ENCODE measurements at regions not wholly inside any gene's neighbourhood (a gene's known extent, or its start where the extent isn't known, plus 50 kb on each side); places are given as distances from the start of the nearest gene placed in this dataset.

- H4K20me1 ChIP-seq (ENCODE audit: control insufficient read depth, insufficient read depth) = no peaks in the 10 kb centered on the region
- CTCF ChIA-PET = no interaction called here
- RAD21 ChIA-PET (ENCODE audit: unreplicated experiment) = no interaction called here
- DNase-seq (ENCODE audit: low read depth, low spot score) (no peak), FAIRE-seq (no peak), ATAC-seq (no peak)
- in situ Hi-C loops (cut with MboI) = no loop called here
- no peak overlapping the region for H3K4me2 ChIP-seq (ENCODE audit: control insufficient read depth, insufficient read depth)
- H3K79me2 ChIP-seq (ENCODE audit: control insufficient read depth, insufficient read depth, low read length) = no peaks in the 10 kb centered on the region
- WGBS (ENCODE audit: insufficient coverage, insufficient replicate concordance, low lambda C conversion rate, missing lambda C conversion rate) = 48% methylated on average over 3 of the region's 3 CpGs
- H3K9ac ChIP-seq (ENCODE audit: control insufficient read depth, insufficient read depth, low read length) = no peak overlapping the region
- POLR2A ChIA-PET = no interaction called here
- H3K36me3 ChIP-seq (ENCODE audit: control insufficient read depth in 2 of 2, insufficient read depth in 2 of 2, low read length in 1 of 2) = no peaks in the 10 kb centered on the region
- SMC1A ChIA-PET (ENCODE audit: uncharacterized antibody, unreplicated experiment) = interaction anchor here (0.7 kb wide), 1 partner anchor 10 kb away, joined by 3 read pairs; no protein-coding TSS in a partner anchor
- H2AFZ ChIP-seq (ENCODE audit: control insufficient read depth, low read depth, low read length) = no peak overlapping the region
- no peak overlapping the region for H3K27ac ChIP-seq (ENCODE audit: control insufficient read depth, insufficient read depth)
- H3K4me3 ChIP-seq = no peak overlapping the region
- no peaks in the 10 kb centered on the region for H3K4me1 ChIP-seq (ENCODE audit: control insufficient read depth, insufficient read depth, low read length)
- intact Hi-C loops (cut with micrococcal nuclease; ENCODE audit: unreplicated experiment) = no loop called here
- no peaks in the 10 kb centered on the region; a peak in 2 of 4 replicates for H3K27me3 ChIP-seq (replicated peaks in 1 of 2; ENCODE audit: control insufficient read depth in 2 of 2, insufficient read depth in 2 of 2, low read length in 1 of 2)
- no TSS peak for BruUV-seq (replicated peaks)
- no peaks in the 10 kb centered on the region for H3K9me3 ChIP-seq (replicated peaks; ENCODE audit: control insufficient read depth, insufficient read depth, low read length)
- TF ChIP-seq CUX1 (IDR thresholded peaks at IDR 0.05; ENCODE audit: insufficient replicate concordance, low read depth, low read length) = no peak
- TF ChIP-seq BCLAF1 (IDR thresholded peaks at IDR 0.05) = no peak
- no peak for TF ChIP-seq CEBPB (IDR thresholded peaks at IDR 0.05; ENCODE audit: borderline replicate concordance in 1 of 2, low read depth in 2 of 2, low read length in 2 of 2)
- TF ChIP-seq ZBTB11 (CRISPR knock-in tag; IDR thresholded peaks at IDR 0.05) = no peak
- no peak for TF ChIP-seq NFYB (IDR thresholded peaks at IDR 0.05; ENCODE audit: insufficient read depth, low read depth, low read length)
- TF ChIP-seq ZSCAN29 (IDR thresholded peaks at IDR 0.05) = no peak
- no peak for TF ChIP-seq E4F1 (IDR thresholded peaks at IDR 0.05; ENCODE audit: borderline replicate concordance, partially characterized antibody)
- no peak for TF ChIP-seq KAT2A (conservative IDR thresholded peaks at IDR 0.05; ENCODE audit: control insufficient read depth, low read depth, low read length)
Measured at GRCh38 chr1:201610858-201611257, 71.9 kb downstream of the NAV1 start.

All from GM12878 (cell line).